ENCODE measurements at regions not wholly inside any gene's neighbourhood (a gene's known extent, or its start where the extent isn't known, plus 50 kb on each side); places are given as distances from the start of the nearest gene placed in this dataset.

DNA sequence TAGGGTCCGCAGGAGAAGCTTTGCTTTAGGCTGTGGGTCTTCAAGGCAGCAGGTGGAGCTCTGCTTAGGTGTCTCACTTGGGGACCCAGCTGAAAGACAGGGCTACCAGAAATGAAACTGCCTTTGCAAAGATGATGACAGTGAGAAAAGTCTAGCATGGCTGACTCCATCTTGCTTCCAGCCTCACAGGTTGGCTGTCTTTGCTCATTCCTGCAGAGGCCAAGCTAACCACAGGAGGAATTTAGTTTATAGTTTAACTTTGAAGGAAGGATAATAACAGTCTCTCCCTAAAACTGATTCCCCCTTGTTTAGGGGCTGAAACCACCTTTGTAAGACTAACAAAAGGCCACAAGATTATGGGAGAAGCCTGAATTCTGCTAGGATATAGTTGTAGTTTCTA lies 252.4 kb downstream of the UQCRFS1 start:
- TF ChIP-seq, protein P1, sequence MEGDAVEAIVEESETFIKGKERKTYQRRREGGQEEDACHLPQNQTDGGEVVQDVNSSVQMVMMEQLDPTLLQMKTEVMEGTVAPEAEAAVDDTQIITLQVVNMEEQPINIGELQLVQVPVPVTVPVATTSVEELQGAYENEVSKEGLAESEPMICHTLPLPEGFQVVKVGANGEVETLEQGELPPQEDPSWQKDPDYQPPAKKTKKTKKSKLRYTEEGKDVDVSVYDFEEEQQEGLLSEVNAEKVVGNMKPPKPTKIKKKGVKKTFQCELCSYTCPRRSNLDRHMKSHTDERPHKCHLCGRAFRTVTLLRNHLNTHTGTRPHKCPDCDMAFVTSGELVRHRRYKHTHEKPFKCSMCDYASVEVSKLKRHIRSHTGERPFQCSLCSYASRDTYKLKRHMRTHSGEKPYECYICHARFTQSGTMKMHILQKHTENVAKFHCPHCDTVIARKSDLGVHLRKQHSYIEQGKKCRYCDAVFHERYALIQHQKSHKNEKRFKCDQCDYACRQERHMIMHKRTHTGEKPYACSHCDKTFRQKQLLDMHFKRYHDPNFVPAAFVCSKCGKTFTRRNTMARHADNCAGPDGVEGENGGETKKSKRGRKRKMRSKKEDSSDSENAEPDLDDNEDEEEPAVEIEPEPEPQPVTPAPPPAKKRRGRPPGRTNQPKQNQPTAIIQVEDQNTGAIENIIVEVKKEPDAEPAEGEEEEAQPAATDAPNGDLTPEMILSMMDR (IDR thresholded peaks at IDR 0.05), result no peak
- no peak for TF ChIP-seq POLR2A (IDR thresholded peaks at IDR 0.05)
